8988T (cell line): ENCODE measurements at regions not wholly inside any gene's neighbourhood (a gene's known extent, or its start where the extent isn't known, plus 50 kb on each side); places are given as distances from the start of the nearest gene placed in this dataset.

Experiments used
- DNase-seq: peaks from one replicate; pipeline ENCODE4 v3.0.0; 2011

DNA sequence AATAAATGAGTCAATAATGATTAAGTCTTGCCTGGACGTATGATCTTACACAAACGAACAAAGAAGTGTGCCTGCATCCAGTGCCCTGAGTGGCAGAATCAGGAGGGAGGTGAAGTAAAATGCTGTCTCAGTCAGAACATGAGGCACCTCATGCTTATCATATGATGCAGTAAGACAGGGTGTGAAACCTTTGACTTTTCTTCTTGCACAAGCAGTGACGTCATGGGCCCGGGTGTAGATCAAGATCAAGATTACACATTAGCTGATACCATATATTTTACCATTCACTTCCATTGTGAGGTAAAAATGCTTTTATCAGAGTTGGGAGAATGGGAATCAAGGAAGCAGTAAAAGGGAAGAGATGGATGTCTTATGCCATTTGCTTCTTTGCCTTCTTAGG is 291.6 kb upstream of the PLSCR5 start:
- no peak for DNase-seq

DNA sequence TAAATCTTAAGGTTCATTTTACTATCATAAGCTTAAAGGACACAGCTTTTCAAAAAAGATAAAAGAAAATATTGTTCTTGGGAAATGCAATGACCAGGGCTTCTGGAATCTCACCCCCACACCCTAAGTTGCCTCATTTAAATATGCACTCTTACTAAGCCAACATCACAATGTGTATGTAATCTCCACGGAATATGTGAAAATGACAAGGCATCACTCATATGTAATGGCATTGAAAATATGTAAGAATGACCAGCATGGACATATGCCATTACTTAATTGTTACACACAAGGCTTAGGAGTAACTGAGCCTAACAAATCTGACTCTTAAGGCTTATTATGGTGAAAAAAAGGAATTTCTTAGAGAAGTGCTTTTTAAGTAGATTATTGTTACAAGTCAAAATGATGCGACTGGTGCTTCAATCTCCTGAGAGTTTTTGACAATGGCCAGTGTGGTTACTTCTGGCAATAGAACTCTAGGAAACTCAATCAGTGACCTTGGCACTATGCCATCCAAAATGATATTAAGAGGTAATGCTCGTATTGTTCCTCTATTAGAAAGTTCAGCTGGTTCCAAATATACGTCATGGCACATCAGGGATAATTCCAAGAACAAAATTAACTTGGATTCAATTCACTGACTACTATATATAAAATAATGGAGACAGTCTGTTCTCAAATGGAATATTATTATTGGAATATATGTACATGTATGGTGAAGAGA is 290.0 kb upstream of the PLSCR5 start:
- DNase-seq = no peak

DNA sequence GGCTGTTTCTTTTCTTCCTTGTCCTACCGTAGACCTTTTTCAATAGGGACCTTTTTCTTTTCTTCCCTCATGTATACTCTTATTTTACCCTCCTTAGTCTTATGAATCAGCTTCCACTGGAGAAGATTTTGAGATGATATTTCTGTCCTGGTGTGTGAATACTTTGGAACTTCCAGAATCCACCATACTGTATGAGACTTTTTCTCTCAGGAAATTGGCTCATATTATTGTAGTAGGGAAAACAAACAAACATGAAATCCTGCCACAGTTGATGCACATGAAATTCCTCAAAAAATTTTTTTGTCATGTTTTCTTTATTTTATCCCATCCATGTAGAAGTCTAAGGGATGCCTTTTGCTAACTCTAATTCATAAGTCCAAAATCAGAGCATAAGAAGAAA is 289.3 kb upstream of the PLSCR5 start:
- DNase-seq = no peak

DNA sequence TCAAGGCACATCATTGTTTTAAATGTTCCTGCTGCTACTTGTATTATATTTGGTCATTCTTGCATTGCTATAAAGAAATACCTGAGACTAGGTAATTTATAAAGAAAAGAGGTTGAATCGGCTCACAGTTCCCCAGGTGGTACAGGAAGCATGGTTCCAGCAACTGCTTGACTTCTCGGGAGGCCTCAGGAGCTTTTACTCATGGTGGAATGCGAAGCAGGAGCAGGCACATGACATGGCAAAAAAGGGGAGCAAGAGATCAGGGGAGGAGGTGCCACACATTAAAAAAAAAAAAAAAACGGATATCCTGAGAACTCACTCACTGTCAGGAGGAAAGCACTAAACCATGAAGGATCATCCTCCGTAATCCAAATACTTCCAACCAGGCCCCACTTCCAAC is 286.9 kb upstream of the PLSCR5 start:
- DNase-seq = no peak

DNA sequence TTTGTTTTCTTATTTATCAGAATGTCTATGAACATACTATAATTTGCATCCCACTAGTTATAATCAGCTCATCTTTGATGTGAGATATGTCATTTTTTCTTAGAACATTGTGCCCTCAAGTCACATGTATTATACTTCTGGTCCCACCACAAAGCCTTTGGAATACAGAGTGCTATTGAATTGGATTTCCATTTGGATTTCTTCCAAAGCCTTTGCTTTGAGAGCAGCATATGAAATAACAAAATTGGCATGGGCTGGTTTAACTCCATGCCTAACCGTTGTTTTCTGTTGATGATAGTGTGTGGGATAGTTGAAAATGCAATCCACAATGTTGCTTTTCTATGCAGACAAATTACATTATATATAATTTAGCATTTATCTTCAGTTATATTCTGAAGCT is 284.5 kb upstream of the PLSCR5 start:
- DNase-seq = no peak

DNA sequence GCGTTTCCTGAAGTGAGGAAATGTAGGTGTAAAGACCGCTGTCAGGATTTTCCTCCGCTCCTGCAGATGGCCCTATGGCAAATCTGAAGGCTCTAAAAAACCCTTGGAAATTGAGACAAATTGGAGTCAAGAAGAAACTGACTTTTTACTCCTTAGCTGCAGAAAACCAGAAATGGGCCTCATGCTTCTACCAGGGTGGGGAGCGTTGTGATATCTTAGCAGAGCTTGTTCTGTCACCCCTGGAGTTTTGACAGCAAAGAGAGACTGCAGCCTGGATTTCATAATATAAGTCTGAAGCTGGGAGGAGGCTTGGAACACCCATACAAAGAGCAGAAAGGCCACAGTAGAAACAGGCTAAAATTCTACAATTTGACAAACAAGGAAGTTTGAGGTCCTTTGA is 283.0 kb upstream of the PLSCR5 start:
- no peak for DNase-seq

DNA sequence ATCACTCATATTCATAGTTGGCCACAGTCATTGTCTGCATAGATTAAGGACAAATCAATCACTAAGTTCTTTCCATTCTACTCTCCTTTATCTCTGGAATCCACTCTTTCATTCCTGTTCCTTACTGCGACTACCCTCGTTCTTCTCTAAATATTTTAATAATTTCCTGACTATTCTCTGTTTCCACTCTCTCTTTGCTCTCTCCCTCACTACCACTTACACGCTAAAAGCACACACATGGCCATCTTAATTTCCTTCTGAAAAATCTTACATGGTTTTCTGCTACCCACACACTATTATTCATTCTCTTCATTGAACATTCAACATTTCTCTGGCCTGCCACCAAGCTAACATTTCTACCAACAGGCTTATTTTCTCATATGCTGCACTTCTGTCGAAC is 279.6 kb upstream of the PLSCR5 start:
- no peak for DNase-seq

DNA sequence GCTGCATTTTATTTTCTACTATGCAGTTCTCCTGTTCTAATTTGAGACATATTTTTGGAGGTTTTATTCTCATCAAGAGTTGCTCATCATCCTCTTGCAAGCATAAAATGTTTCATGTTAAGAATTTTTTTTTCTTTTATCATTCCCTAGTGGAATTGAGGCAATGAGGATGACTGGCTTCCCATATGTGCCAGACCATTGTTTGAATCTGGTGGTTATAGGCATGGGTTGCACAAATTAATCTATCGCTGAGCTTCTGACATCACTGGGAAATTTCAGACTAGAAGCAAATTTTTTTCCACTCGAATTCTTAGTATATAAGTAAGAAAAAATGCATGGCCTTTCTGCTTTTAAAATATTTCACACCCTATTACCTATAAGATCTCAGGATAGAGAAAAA is 279.1 kb upstream of the PLSCR5 start:
- DNase-seq = no peak

DNA sequence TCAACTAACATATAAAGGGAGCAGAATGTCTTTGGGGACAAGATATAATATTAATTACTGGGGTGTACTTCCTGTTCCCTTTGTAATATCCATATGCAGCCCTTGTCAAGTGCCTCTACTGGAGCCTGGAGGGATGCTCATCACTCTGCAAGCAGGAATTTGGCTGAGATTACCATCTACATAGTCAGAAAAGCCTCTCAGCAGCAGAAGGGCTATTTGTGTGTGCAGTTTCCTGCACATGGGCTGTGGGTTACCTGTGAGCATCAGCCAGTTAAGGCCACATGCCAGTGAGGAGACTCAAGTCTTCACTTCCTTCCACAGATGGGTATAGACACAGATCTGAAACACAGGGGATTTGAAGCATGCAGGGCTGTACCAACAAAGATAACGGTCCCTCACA is 278.1 kb upstream of the PLSCR5 start:
- DNase-seq = no peak

DNA sequence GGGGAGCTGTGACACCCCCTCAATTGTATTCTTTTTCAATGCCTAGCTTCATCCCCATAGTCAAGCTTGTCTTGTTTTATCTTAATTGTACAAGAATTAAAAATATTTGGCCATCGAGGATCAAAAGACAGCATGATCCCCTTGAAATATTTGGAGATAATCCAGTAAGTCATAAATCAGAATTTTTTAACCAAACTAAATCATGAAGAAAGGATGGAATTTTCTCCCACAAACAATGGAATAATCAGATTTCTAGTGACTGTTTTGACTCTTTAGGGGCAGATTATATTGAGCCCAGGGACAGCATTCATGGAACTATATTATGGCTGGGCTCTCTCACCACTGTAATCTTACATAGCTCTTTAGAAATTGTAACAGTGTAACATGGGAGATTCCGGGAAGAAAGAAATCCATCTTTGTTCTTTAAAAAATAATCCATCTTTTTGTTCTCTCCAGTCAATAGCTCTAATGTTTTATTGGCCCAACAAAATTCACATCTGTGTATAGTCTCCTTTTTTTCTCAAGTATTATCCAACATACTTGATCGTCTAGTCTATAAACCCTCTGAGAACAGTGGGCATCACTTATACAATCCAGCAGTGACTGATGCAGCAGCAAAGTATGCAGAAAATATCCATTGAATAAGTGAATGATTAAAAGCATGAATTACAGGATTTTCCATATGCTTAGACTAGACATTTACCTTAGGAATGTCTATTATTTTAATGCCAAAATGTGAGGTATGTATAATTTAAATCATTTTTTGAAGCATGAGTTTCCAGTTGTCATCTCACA is 277.0 kb upstream of the PLSCR5 start:
- no peak for DNase-seq

DNA sequence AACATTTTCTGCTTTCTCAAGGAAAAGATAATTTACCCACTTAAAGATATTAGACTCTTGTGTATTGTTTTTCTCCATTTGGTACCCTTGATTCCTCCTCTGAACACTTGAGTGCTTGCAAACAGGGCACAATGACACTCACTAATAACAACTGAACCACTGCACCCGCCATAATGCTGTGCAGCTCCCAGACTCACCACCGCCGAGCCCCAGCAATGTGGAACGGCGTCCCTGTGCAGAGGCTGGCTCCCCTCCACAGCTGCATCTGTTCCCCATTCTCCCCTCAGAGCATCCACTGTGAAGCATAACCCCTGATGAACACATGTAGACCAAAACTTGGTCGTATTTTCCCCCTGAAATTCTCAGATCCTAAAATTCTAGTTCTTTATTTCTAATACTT is 276.2 kb upstream of the PLSCR5 start:
- DNase-seq = no peak

DNA sequence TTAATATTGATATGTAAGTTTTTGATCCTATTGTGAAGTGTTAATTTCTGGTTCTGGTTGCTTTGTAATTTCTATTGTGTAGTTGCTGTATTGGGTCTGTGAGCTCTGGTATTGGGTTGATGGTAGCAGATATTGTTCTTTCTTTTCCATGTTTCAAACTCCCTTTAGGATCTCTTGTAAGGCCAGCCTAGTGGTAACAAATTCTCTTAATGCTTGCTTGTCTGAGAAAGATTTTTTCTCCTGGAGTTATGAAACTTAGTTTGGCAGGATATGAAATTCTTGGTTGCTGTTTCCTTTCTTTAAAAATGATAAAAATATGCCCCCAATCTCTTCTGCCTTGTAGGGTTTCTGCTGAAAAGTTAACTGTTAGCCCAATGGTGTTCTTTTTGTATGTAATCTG is 268.6 kb upstream of the PLSCR5 start:
- no peak for DNase-seq

DNA sequence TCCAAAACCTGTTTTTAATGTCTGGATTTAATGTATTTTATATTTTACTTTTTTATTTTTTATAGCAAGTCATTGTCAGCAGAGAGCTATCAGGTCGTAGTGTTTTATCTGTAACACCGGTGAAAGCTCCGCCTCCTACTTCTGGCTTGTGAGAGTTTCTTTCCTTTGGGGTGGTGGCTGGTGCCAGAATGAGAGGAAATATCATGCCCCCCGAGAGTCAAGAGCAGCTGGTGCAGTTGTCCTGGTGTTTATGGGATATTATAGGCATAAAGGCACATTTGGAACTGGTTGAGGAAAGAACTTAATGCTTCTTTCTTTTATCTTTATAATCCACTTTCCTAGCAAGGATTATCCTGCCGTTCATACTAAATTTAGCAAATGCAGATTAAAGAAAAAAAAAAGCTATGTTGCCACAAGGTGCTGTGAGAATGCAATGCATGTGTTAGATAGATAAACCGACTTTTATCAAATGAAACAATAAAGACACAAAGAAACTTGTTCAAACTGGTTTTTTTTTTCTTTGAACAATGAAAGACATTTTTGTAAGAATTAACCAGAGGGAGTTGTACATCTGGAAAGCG is 260.1 kb upstream of the PLSCR5 start:
- no peak for DNase-seq

DNA sequence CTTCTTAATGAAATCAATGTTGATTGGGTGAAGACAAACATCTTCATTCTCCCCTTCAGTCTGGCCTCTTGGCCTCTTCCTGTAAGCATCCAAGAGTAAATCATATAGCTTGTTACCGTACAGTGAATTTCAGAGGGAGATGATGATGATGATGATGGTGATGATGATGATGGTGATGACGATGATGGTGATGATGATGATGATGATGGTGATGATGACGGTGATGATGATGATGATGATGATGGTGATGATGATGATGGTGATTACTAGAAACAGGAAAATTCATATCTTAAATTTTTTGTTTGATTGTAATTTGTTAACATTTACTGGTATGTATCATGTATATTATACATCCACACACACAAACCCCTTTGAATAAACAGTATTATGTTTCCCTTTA is 256.1 kb upstream of the PLSCR5 start:
- DNase-seq = no peak

DNA sequence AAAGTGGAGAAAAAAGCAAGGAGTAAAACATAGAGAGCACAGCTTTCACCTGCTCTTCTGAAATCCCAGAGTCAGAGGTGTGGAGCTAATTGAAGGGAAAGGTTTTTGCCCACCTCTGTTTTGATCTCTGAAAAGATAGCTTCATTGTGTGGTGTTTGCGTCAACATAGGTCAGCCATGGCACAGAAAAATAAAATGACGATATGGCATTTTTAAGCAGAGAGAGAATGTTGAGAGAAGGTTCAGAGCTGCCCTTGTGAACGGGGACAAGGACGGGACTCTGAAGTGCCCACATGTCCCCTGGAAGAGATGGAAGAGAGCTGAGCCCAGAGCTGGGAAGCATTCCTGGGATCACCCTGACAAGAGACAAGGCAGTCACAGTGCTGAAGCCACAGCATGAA is 249.4 kb upstream of the PLSCR5 start:
- DNase-seq = no peak

DNA sequence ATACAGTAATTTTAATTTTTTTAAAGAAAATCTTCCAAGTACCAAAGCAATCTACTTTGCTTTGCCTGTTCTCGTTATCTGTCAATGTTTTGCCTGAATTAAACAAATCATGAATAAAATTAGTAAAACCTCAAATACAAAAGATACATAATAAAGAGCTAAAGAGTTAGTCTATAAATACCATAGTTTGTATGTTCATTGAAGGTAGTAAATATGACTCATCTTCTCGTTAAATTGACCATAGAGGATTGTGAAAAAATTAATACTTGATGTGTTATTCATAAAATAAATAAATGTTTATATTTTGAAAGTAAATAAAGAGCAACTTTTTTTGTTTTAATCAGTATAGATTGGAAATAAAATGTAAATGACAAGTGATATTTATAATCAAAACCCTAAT is 246.5 kb upstream of the PLSCR5 start:
- no peak for DNase-seq

DNA sequence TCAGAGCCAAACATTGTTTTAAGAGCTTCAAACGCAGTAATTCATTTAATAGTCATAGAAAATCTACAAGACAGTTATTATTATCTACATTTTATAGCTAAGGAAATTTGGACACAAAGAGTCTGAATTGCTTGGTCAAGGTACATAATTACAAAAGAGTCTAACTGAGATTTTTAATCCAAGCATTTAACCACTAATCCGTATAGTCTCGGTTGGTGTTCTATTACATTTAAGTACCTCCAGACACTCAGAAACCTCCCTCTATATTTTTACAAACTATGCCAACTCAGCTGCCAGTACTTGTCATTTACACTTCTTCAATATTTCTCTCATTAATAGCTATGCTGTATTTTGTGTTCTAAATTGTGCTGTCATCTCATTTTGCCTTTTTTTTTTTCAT is 240.2 kb upstream of the PLSCR5 start:
- no peak for DNase-seq

DNA sequence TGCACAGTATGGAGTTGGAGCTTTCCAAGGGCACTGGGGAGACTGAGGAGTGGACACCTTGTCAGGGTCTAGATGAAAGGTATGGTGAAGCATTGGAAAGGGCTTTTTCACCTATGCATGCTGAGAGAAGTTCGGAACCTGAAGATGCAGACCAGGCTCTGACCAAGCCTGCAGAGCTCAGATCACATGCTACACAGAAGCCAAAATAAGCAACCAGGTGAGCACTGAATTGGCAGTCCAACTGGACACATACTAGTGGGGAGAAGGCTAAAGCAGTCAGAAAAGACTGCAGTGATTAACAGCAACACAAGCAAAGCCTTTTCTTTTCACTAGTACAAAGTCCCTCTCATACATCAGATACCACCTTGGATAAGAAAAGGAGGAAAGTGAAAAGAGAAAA is 238.3 kb upstream of the PLSCR5 start:
- DNase-seq = no peak

DNA sequence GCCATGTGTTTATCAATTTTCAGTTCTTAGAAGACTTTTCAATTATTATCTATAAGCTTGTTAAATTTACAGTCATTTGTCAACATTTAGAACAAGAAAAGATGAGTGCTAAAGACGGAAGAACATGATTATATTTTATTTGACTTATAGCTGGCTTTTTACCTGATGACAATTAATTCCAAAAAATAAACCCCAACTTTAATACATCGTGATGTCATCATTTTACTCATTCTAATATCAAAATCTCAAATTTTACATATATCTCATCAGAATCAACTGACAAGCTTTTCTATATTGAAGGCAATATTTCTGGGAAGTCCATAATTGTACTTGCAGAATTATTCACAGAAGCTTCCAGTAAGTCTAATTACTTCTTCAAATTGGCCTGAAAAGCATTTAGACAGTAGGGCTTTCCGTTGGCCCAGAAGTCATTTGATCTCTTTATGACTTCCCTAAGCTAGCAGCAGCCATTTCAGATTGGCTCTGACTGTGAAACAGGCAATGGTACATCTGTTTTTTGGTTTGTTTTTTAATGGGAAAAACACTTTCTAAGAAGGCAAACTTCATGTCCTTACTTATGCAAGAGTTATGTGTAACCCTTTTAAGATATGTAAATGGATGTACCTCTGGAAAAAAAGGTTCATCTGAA is 234.7 kb upstream of the PLSCR5 start:
- no peak for DNase-seq

DNA sequence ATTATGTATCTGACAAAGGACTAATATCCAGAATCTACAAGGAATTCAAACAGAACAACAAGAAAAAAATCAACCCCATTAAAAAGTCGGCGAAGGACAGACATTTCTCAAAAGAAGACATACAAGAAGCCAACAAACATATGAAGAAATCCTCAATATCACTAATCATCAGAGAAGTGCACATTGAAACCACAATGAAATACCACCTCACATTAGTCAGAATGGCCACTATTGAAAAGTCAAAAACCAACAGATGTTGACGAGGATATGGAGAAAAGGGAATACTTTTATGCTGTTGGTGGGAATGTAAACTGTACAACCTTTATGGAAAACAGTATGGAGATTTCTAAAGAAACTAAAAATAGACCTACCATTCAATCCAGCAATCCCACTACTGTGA is 233.1 kb upstream of the PLSCR5 start:
- DNase-seq = no peak

DNA sequence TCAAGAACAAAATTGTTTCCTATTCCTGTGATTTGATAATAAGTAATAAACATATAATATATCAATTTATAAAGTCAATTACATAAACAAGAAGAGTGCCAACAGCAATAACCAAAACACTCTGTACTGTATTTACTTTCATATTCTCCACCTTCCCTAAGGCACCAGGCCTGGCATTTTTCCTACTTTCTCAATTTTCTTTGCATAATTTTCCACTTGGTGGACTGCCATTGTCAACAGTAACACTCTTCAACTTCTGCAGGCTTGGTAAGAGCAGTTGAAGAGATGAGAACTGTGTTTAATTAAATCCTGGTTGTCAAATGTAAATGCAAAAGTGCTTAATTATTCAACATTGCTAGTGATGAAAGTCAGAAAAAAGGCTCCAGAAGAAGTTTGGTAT is 229.8 kb upstream of the PLSCR5 start:
- no peak for DNase-seq

DNA sequence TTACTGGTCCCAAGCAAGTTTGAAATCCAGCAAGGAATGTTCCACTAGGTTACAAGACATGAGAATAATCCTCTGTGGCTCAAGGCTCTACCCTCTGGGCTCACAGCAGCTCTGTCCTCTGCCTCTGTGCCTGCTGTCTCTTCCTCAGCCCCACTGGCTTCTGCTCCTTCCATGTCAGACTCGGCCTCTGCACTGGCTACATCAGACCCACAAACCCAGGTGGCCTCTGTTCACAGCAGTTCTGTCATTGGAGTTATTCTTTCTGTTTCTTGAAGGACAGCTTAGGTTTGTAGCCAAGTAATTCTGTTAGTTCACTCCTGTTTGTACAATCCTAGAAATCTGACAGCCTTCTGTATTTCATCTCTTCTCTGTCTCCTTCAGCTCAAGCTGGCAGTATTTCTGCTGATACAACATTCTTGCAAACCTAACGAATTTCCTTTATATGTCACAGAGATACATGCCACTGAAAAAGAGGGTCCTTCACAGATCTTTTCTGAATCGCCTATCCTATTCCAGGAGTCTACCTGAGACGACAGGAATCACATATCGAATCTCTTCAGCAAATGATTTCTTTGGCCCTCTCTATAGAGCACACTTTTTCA is 227.8 kb upstream of the PLSCR5 start:
- DNase-seq = no peak

DNA sequence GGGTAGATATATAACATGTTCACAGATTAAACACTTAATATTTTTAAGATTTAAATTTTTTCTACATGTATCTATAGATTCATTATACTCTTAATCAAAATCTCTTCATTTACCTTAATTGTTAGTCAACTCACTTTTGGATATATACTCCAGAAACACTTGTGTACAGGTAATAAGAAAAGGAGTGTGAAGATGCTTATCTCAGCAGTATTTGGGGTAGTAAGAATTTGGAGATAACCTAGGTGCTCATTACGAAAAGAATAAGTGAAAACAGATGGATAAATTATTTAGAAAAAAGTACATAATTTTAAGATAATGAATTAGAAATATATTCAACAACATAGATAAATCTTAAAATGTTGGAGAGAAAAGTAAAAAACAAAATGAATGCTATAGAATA is 226.5 kb upstream of the PLSCR5 start:
- no peak for DNase-seq

DNA sequence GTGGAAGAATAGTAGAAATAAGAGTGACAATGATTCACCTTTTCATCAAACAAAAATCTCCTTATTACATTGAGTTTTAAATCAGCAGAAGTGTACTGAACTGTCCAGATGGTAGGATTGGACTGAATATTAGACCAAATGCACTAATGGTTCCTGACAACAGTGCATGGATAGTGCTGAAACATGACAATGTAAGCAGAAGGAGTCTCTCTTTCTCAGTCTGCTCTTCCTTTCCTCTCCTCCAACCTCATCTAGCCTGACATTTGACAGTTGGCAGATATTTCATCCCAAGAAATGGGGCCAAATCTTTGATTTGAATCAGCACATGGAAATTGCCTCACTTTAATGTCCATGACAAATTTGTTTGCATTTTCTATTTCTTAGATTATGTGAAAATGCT is 225.1 kb upstream of the PLSCR5 start:
- no peak for DNase-seq
